Stomach (tissue), 8 donors: ENCODE measurements at regions not wholly inside any gene's neighbourhood (a gene's known extent, or its start where the extent isn't known, plus 50 kb on each side); places are given as distances from the start of the nearest gene placed in this dataset.

Experiments used
- DNase-seq, 2 donors: peaks; one replicate each; pipeline versions ENCODE4 v3.0.0 to v3.0.0-alpha.2; 2013 to 2019
- H3K27ac ChIP-seq, 5 donors: fragments of 200-600 bp in 4 of 5; sonication (generic) in 4 of 5; one replicate each; pipeline ENCODE4 v1.5.1; 2013 to 2019; ENCODE audit warnings: mild to moderate bottlenecking in 1 of 5, moderate library complexity in 1 of 5
- H3K27me3 ChIP-seq, 3 donors: fragments of 200-600 bp; sonication (generic); one replicate each; pipeline ENCODE4 v1.5.1; 2017 to 2019; ENCODE audit warnings: mixed run types in 1 of 3
- H3K36me3 ChIP-seq, 4 donors: fragments of 200-600 bp; sonication (generic); 1 replicate in 3 of 4; 2 replicates in 1 of 4; pipeline ENCODE4 v1.5.1; 2016 to 2019
- H3K4me1 ChIP-seq, 4 donors: fragments of 200-600 bp; sonication (generic); one replicate each; pipeline ENCODE4 v1.5.1; 2016 to 2019
- H3K4me3 ChIP-seq, 4 donors: fragments of 200-600 bp; sonication (generic) in 3 of 4; one replicate each; pipeline ENCODE4 v1.5.1; 2016 to 2019; ENCODE audit warnings: mild to moderate bottlenecking in 1 of 4
- H3K9me3 ChIP-seq, 4 donors: fragments of 200-600 bp; sonication (generic); one replicate each; pipeline ENCODE4 v1.5.1; 2016 to 2019
- EP300 ChIP-seq: sonication (generic); formaldehyde crosslinking; IDR thresholded peaks from one replicate; pipeline ENCODE4 v1.6.1; 2017; ENCODE audit warnings: antibody characterized with exemption
- POLR2A ChIP-seq, 4 donors: fragments of 450-650 bp; IDR thresholded peaks; one replicate each; pipeline ENCODE4 v1.6.1; 2016; ENCODE audit warnings: antibody characterized with exemption in 4 of 4, control low read depth in 2 of 4, mild to moderate bottlenecking in 1 of 4, moderate library complexity in 1 of 4
- POLR2AphosphoS5 ChIP-seq, 3 donors: sonication (generic); formaldehyde crosslinking; IDR thresholded peaks; one replicate each; pipeline ENCODE4 v1.6.1; 2016; ENCODE audit warnings: antibody characterized with exemption in 3 of 3
- WGBS, 5 donors: extraction: QIAGEN DNeasy Blood & Tissue Kit in 3 of 5; methylation state at CpG; one replicate each; pipeline versions ENCODE4 v1.1.5 to v1.1.7; 2013 to 2018; 5-methylcytosine and 5-hydroxymethylcytosine counted together
- intact Hi-C: fragments of 100-400 bp; cut with DNase I; formaldehyde crosslinking; loops from one replicate; pipeline ENCODE4 v1.15.1; 2023; ENCODE audit warnings: low total_unique reads
- TF ChIP-seq, protein P1 (sequence below), 7 experiments: fragments of 450-650 bp in 4 of 7; fragments of 200-600 bp in 3 of 7; sonication (generic) in 3 of 7; IDR thresholded peaks; one replicate each; pipeline ENCODE4 v1.5.1; 2016 to 2019; ENCODE audit warnings: antibody characterized with exemption in 7 of 7, control low read depth in 2 of 7, mild to moderate bottlenecking in 1 of 7
- donor health status: healthy with polysubstance abuse.
- donor health status: Bipolar disorder and iron deficiency.
- donor health status: healthy.

DNA sequence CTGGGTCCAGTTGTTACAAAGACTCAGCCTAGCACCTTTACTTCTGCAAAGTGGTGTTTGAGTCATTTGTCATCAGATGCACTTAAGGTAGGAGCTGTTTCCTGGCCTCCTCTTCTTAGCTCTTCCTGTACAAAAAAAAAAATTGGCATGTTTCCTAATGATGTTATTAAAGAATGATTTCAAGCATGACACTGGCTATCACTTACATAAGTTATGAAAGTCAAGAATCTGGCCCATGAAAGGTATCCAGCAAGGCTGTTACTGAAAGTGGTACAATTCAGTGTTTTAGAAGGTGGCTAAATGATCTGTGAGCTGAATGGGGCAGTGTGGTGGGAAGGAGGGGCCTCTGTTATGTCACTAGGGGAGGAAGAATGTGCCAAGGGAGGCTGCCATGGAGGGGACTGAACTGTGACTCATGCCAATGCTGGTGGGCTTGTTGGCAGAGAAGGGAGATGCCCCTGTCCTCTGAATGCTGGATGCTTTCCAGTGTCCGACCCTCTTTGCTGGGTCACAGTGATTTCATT lies 175.1 kb upstream of the MAP1B start:
- TF ChIP-seq POLR2AphosphoS5 (IDR thresholded peaks at IDR 0.05) (no peak), EP300 (no peak), POLR2A (IDR thresholded peaks at IDR 0.05) (no peak)
- TF ChIP-seq, protein P1, sequence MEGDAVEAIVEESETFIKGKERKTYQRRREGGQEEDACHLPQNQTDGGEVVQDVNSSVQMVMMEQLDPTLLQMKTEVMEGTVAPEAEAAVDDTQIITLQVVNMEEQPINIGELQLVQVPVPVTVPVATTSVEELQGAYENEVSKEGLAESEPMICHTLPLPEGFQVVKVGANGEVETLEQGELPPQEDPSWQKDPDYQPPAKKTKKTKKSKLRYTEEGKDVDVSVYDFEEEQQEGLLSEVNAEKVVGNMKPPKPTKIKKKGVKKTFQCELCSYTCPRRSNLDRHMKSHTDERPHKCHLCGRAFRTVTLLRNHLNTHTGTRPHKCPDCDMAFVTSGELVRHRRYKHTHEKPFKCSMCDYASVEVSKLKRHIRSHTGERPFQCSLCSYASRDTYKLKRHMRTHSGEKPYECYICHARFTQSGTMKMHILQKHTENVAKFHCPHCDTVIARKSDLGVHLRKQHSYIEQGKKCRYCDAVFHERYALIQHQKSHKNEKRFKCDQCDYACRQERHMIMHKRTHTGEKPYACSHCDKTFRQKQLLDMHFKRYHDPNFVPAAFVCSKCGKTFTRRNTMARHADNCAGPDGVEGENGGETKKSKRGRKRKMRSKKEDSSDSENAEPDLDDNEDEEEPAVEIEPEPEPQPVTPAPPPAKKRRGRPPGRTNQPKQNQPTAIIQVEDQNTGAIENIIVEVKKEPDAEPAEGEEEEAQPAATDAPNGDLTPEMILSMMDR (IDR thresholded peaks at IDR 0.05), result no peak
- H3K27me3 ChIP-seq, result no peaks in the 10 kb centered on the region
- WGBS, 5 donors, result 29 to 52% (median 41%) methylated on average over 1 of the region's 1 CpG
- no peak overlapping the region for H3K4me3 ChIP-seq
- H3K27ac ChIP-seq, result peak overlapping the region; percentile 67 to 87 (median 74)
- H3K9me3 ChIP-seq, result peaks cover 0 to 3% (median 0%) of the 10 kb centered on the region in 4 donors
- no peaks in the 10 kb centered on the region for H3K36me3 ChIP-seq
- peaks cover 0 to 29% (median 19%) of the 10 kb centered on the region in 4 donors for H3K4me1 ChIP-seq
- peak in 1 of 2 donors; percentile 48 for DNase-seq
- intact Hi-C loops, result no loop called here

DNA sequence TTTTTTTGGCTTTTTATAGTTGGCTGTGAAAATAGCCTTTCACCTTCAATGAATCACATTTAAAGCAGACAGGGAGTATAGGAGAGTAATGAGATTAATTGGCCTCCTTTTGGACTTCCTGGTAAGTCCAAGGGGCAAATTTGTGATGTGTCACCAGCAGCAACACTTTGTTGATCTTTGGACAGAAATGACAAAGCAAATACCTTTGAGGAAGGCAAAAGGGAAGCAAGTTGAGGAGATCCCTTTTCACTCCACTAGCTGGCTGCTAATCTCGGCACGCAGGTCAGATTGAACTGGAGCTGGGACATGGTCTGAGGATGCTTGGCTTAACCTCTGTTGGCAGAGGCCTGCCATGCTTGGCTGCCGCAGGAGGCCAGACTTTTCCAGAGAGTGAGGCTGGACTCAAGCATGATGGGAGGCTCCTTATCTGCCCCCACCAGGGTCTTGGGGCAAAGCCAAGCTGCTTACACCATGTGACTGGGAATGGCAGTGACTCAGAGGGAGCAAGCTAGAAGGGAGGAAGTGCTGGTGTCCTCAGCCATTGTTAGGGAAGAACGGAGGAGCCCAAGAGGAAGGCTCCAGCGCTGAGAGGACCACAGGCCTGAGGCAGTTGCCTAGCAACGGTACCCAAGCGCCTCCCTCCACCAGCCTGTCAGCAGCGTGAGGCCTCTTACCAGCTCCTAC lies 174.5 kb upstream of the MAP1B start:
- no peaks in the 10 kb centered on the region for H3K36me3 ChIP-seq
- TF ChIP-seq POLR2AphosphoS5 (IDR thresholded peaks at IDR 0.05) (peak in 2 of 3 donors; percentile 34 to 56), POLR2A (IDR thresholded peaks at IDR 0.05) (no peak), EP300 (no peak)
- TF ChIP-seq, protein P1 (IDR thresholded peaks at IDR 0.05), result peak in 1 of 7 experiments; percentile 6
- no peaks in the 10 kb centered on the region for H3K27me3 ChIP-seq
- H3K4me3 ChIP-seq, result no peak overlapping the region
- H3K9me3 ChIP-seq, result no peaks in the 10 kb centered on the region
- intact Hi-C loops, result no loop called here
- peak overlapping the region; percentile 67 to 87 (median 74) for H3K27ac ChIP-seq
- DNase-seq, result peak; percentile 59 to 76
- WGBS, 5 donors, result 22 to 35% (median 28%) methylated on average over 8 of the region's 8 CpGs
- peaks cover 0 to 29% (median 19%) of the 10 kb centered on the region in 4 donors for H3K4me1 ChIP-seq

DNA sequence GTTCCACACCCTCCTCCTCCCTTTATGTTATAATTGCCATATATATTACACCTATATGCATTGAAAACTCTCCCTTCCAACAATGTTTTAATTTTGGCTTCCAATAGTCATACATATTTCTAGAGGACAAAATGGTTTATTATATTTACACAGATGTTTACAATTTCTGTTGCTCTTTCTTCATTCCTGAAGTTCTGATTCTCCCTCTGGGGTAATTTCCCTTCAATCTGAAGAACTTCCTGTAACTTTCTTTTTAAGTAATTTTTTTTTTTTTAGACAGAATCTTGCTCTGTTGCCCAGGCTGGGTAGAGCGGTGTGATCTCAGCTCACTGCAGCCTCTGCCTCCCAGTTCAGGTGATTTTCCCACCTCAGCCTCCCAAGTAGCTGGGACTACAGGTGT lies 173.0 kb upstream of the MAP1B start:
- intact Hi-C loops, result no loop called here
- H3K36me3 ChIP-seq, result no peaks in the 10 kb centered on the region
- H3K27me3 ChIP-seq, result no peaks in the 10 kb centered on the region
- 88 to 100% (median 96%) methylated on average over 1 of the region's 1 CpG for WGBS, 5 donors
- no peak overlapping the region for H3K4me3 ChIP-seq
- no peaks in the 10 kb centered on the region for H3K9me3 ChIP-seq
- DNase-seq, result no peak
- TF ChIP-seq POLR2AphosphoS5 (IDR thresholded peaks at IDR 0.05), result no peak
- TF ChIP-seq POLR2A (IDR thresholded peaks at IDR 0.05), result no peak
- TF ChIP-seq, protein P1 (IDR thresholded peaks at IDR 0.05), result no peak
- TF ChIP-seq EP300, result no peak
- peaks cover 0 to 34% (median 25%) of the 10 kb centered on the region in 4 donors for H3K4me1 ChIP-seq
- no peak overlapping the region for H3K27ac ChIP-seq

DNA sequence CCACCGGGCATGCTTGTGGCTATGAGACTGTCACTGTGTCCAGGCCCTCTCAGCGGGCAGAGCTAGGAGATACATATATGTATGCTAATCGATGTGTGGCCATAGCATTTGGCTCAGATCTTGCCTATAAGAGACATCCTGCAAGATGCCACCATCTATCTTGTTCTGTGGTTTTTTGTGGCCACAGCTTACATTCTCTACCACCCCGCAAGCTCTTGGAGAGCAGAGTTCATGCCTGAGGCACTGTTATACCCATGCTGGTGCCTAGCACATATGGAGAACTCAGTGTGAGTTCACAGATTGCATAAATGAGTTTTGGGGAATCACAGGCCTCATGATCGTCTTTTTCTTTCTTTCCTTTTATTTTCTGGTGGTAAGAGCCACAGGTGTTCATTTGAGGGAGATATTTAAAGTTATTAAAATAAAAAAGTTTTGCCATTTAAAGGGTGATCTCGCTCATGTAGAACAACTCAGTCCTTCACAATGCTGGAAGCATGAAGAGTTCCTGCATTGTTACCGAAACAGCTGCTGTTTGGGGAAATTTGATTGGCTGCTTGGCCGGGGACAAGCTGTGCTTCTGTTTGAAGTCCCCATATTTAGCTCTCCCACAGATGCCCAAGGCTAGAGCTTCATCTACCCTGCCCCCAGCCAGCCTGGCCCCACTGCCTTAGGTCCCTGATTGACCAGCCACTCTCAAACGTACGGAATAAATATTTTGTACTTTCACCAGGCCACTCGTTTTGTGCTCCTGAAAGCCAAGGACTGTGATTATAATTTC lies 169.2 kb upstream of the MAP1B start:
- DNase-seq, result no peak
- WGBS, 5 donors, result 76 to 84% (median 80%) methylated on average over 11 of the region's 11 CpGs
- intact Hi-C loops, result no loop called here
- Histone ChIP-seq H3K36me3 (no peaks in the 10 kb centered on the region), H3K9me3 (peaks cover 0 to 7% (median 2%) of the 10 kb centered on the region in 4 donors), H3K4me3 (no peak overlapping the region), H3K27ac (peak overlapping the region in 2 of 5 donors; percentile 33 to 38), H3K27me3 (no peaks in the 10 kb centered on the region), H3K4me1 (peaks cover 0 to 25% (median 11%) of the 10 kb centered on the region in 4 donors)
- TF ChIP-seq POLR2A (IDR thresholded peaks at IDR 0.05), result no peak
- TF ChIP-seq POLR2AphosphoS5 (IDR thresholded peaks at IDR 0.05), result no peak
- no peak for TF ChIP-seq EP300
- TF ChIP-seq, protein P1 (IDR thresholded peaks at IDR 0.05), result no peak
